HS-5 (cell line): ENCODE measurements at regions not wholly inside any gene's neighbourhood (a gene's known extent, or its start where the extent isn't known, plus 50 kb on each side); places are given as distances from the start of the nearest gene placed in this dataset.
"Not testable (repeated sequence)": the region's sequence is repeated elsewhere in the genome, so short reads cannot be mapped to it uniquely, and the experiment has no call there.

ENCODE experiments used
- DNase-seq: peaks from one replicate; pipeline ENCODE4 v3.0.0-alpha.2; 2012; ENCODE audit warnings: low read depth

DNA sequence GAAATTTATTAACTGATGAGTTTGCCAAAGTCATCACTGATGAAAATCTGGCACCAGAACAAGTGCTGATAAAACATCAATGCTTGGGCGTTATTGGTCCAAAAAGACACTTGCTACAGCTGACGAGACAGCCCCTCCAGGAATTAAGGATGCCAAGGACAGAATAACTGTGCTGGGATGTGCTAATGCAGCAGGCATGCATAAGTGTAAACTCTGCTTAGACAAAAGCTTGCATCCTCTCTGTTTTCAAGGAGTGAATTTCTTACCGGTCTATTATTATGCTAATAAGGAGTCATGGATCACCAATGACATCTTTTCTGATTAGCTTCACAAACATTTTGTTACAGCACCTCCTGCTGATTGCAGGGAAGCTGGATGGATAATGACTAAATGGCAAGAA, 402.0 kb downstream of the LTN1 start:
- no peak for DNase-seq

DNA sequence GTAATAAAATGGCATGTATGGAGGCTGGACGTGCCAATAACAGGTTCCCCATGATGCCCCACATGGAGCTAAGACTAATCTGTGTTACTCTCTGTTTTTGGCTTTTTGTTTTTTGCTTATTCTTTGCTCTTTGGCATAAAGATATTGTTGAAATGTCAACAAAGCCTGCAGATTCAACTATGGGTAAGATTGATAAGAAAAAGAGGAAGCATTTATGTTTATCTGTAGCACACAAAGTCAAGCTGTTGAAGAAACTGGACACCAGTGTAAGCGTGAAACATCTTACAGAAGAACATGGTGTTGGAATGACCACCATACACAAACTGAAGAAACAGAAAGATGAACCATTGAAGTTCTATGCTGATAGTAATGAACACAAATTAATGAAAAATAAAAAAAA, 402.7 kb downstream of the LTN1 start:
- DNase-seq = no peak

GRCh38 chr21:28588997-28589396, 403.7 kb downstream of the LTN1 start:
- no peak for DNase-seq

DNA sequence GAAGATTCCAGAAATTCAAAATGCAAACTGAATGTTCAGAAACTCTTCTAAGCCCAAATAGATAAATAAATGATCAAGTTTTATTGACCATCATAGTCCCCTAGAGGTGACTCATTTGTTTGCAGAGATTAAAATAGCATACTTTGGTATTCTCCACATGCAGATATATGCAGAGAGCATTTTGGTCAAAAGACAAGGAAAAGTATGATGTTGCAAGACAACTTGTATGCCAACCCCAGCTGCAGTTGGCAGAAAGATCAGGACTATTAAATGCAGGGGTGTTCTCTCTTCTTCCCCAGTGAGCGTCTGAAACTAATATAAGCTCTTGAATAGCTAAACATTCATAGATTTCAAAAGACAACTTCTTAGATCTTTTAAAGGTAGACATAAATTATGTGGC, 404.9 kb downstream of the LTN1 start:
- no peak for DNase-seq

DNA sequence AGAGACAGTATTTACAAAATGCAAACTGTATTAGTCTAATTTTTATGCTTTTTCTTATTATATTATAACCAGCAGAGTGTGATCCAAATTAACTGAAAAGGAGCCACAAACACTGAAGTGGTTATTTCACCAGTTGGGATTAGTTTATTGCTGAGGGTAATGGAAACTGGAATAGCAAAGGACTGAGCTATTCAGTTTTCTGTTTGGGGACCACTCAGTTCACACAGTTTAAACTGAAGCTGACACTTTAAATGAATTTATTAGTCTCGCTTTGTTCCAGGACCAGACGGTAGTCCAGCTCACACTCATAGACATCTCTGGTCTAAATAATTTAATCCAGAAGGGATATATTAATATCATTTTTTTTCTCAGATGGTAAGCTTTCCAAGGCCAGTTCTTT, 410.7 kb downstream of the LTN1 start:
- no peak for DNase-seq

DNA sequence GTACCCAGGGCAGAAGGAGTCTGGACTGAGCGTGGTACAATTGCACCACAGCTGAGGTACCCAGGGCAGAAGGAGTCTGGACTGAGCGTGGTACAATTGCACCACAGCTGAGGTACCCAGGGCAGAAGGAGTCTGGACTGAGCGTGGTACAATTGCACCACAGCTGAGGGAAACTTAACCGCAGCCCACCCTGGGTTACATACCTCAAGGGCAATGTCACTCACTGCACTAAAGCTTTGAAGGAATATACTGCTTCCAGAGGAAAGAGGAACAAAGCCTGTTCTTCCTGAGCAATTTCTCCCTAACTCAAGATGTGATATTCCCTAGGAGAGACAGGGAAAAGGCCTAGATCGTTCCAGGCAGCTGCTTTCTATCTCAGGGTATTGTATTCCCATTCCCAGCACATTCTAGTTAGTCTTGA, 411.4 kb downstream of the LTN1 start:
- DNase-seq = not testable (repeated sequence)

- no peak for DNase-seq
Measured at GRCh38 chr21:28580585-28580984, 412.1 kb downstream of the LTN1 start.

GRCh38 chr21:28579986-28580550, 412.6 kb downstream of the LTN1 start:
- DNase-seq = no peak

- no peak for DNase-seq
Measured at GRCh38 chr21:28568692-28569091, 424.0 kb downstream of the LTN1 start.

- not testable (repeated sequence) for DNase-seq
Measured at GRCh38 chr21:28563933-28564332, 428.7 kb downstream of the LTN1 start.

GRCh38 chr21:28561772-28562171, 430.9 kb downstream of the LTN1 start:
- DNase-seq = no peak

DNA sequence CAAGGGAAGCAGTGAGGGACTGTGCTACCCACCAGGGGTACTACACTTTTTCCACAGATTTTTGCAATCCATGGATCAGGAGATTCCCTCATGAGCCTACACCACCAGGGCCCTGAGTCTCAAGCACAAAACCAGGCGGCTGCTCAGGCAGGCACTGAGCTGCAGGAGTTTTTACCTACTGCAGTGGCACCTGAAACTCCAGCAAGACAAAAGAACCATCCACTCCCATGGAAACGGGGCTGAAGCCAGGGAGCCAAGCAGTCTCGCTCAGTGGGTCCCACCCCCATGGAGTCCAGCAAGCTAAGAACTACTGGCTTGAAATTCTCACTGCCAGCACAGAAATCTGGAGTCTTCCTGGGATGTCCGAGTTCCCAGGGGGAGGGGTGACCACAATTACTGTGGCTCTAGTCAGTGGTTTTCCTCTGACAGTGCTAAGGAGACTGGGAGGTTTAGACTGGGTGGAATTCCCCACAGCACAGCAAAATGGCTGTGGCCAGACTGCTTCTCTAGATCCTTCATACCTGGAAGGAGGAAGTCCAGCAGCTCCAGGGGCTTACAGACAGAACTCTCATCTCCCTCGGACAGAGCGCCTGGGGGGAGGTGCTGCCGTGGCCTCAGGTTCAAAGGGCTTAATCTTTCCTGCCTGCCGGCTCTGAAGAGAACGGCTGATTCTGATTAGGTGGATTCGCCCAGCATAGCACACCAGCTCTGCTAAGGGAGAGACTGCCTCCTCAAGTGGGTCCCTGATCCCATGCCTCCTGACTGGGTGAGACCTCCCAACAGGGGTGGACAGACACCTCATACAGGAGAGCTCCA, 437.8 kb downstream of the LTN1 start:
- no peak for DNase-seq

DNA sequence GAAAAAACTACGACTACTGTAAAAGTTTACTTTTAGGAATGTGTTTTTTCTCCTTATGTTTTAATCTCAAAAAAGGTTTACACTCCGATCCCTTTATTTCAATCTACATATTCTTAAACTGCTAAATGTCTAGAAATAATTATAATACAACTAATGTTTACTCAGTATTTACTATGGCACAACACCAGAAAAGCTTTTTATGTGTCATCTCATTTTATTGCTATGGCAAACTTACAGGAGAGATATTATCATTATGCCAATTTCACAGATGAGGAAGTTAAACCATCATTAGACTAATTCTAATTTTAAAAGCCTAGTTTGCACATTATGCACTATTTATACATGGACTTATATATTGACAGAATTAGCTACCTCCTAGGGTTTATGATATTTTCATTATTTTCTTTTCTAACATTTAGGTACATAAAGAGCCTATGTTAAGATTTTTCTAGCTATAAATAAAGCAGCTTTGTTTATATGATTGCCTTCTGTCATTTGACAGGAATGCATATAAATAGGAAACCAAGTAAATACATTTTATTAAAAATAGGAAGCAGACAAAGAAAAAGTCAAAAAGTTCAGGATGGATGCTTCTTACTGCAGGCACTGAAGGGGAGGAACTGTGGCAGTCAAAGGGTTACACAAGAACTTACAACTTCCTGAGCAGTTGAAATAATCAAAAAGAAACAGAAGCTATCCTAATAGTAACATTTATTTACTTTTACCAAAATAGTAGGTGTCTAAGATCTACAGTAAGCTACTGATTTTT, 442.4 kb downstream of the LTN1 start:
- no peak for DNase-seq

GRCh38 chr21:28548291-28548690, 444.4 kb downstream of the LTN1 start:
- DNase-seq = no peak

GRCh38 chr21:28547766-28548165, 444.9 kb downstream of the LTN1 start:
- no peak for DNase-seq

- DNase-seq = no peak
Measured at GRCh38 chr21:28543975-28544374, 448.7 kb downstream of the LTN1 start.

- no peak for DNase-seq
Measured at GRCh38 chr21:28541371-28542112, 451.1 kb downstream of the LTN1 start.

GRCh38 chr21:28540514-28540913, 452.2 kb downstream of the LTN1 start:
- DNase-seq = no peak

DNA sequence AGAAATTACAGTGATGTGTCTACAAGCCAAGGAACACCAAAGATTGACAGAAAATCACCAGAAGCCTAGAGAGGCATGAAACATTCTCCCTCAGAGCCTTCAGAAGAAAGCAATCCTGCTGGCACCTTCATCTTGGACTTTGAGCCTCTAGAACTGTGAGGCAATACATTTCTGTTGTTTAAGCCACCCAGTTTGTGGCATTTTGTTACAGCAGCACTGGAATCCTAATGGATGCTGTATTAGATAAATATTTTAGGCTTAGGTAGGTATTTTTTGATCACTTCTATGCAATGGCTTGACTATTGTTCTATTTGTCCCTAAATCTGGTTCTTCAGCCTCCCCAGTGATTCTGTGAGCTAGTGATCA, 453.1 kb downstream of the LTN1 start:
- DNase-seq = no peak

- peak; percentile 73 for DNase-seq
Measured at GRCh38 chr21:28538987-28539622, 453.6 kb downstream of the LTN1 start.

- peak; percentile 97 for DNase-seq
Measured at GRCh38 chr21:28537371-28538079, 455.2 kb downstream of the LTN1 start.
